Left colon (tissue), 2 donors: ENCODE measurements at regions not wholly inside any gene's neighbourhood (a gene's known extent, or its start where the extent isn't known, plus 50 kb on each side); places are given as distances from the start of the nearest gene placed in this dataset.
A peak's percentile ranks its signal among the peaks of the same experiment; 100 is the strongest.
"Not testable (repeated sequence)": the region's sequence is repeated elsewhere in the genome, so short reads cannot be mapped to it uniquely, and the experiment has no call there.

ENCODE experiments used
- ATAC-seq: fragments of 200-7000 bp; cut with Tn5 transposase; one replicate; pipeline ENCODE4 v1.9.1; 2020; ENCODE audit warnings: mild to moderate bottlenecking, moderate library complexity
- DNase-seq, 2 donors: peaks; one replicate each; pipeline ENCODE4 v3.0.0-alpha.2; 2020
- intact Hi-C, 2 donors: fragments of 100-400 bp; cut with DNase I in 1 of 2; cut with micrococcal nuclease in 1 of 2; formaldehyde crosslinking; loops; one replicate each; pipeline versions ENCODE4 v1.11.2 to v1.14.0; 2022; cut with DNase I, micrococcal nuclease
- donor health status: DM: no; HTN: no; CAD: no.
- donor health status: DM: yes; HTN: yes; CAD: no.

DNA sequence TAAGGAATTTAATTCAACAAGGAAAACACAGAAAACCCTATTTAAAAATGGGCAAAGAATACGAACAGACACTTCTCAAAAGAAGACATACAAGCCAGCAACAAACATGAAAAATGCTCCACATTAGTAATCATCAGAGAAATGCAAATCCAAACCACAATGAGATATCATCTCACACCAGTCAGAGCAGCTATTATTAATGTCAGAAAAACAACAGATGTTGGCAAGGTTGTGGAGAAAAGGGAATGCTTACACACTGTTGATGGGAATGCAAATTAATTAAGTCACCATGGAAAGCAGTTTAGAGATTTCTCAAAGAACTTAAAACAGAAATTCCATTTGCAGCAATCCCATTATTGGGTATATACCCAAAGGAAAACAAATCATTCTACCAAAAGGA, 55.2 kb downstream of the GCC1 start:
- ATAC-seq (no peak), DNase-seq (no peak)
- intact Hi-C loops: no loop called here

DNA sequence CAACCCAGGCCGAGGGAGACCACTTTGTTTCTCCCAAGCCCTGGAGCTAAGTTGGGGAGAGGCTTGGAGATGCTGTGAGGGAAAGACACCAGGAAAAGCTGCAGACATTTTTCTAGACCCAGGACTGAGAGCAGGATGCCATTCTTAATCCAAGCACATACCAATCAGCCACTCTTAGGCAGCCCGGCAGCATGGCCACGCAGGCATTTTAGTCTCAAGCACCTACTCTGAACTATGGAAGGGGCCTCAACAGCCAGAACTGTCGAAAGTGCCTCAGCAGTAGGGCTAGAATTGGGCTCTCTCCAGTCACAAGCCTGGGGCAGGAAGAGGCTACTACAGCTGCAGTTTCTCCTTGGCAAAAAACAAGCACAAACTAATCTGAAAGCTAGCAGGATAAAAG, 57.8 kb downstream of the GCC1 start:
- intact Hi-C loops: no loop called here
- DNase-seq (no peak), ATAC-seq (no peak)

DNA sequence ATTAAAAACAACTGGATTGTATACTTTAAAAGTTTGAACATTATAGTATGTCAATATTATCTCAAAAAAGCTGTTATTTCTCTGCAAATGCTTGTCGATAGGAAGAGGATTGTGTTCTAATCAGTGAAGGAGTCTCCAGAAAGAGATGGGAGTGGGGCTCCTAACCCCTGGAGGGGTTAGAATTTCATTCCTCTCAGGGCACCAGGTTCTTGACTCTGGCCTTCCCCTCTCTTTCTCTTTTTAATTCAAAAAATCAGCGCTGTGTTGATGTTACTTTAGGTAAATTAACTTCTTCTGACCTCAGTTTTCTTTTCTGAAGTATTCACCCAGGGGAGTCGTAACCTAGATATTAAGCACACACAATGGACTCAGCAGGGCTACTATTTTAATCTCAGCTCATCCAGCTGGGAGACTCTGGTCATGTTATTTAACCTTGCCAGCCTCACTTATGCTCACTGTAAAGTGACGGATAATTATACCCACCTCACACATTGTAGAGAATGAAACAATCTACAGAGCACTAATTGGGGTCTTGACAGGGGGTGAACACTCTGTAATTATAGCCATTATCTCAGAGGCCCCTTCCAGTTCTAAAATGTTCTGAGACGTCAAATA, 59.4 kb downstream of the GCC1 start:
- ATAC-seq (no peak), DNase-seq (no peak)
- intact Hi-C loops: no loop called here

- ATAC-seq: no peak
- intact Hi-C loops: no loop called here
Observed at GRCh38 chr7:127516320-127516719, 69.1 kb downstream of the GCC1 start.

GRCh38 chr7:127514499-127514898, 70.9 kb downstream of the GCC1 start:
- DNase-seq (no peak), ATAC-seq (peak; percentile 63)
- intact Hi-C loops: no loop called here

More at GRCh38 chr7:127516320-127516719, 69.1 kb downstream of the GCC1 start:
- DNase-seq: no peak

- DNase-seq (no peak), ATAC-seq (no peak)
- intact Hi-C loops: no loop called here
Observed at GRCh38 chr7:127513311-127513710, 72.1 kb downstream of the GCC1 start.

DNA sequence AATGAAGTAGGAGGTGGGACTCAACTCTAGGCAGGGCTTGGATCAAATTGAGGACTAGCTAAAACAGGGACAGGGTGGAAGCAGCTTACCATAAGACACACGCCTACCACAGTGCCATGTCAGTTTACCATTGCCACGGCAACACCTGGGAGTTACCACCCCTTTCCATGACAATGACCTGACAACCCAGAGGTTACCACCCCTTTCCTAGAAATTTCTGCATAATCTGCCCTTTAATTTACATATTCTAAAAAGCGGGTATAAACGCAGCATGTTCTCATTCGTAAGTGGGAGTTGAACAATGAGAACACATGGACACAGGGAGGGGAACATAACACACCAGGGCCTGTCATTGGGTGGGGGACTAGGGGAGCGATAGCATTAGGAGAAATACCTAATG, 72.7 kb downstream of the GCC1 start:
- ATAC-seq (no peak), DNase-seq (no peak)
- intact Hi-C loops: no loop called here

DNA sequence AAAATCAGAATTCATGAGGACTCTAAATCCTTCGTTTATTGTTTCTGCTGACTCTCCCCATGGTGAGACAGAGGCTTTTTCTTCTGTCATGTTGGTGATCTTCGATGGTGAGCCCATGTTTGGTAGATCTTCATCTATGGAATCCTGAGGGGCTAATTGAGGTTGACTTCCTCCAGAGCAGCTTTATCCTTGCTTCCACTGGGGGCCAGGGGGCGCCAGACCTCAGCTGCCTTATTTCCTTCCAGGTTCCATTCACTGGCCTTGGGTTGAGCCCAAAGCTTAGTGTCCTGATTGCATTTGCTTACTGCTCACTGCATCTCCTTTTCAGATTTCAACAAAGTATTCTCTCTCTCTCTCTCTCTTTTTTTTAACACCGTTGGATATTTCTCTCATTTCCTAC, 80.7 kb downstream of the GCC1 start:
- ATAC-seq (no peak), DNase-seq (peak in 1 of 2 donors; percentile 17)
- intact Hi-C loops: no loop called here

GRCh38 chr7:127501817-127502216, 83.6 kb downstream of the GCC1 start:
- intact Hi-C loops: no loop called here
- ATAC-seq (no peak), DNase-seq (no peak)

GRCh38 chr7:127487381-127487780, 94.9 kb upstream of the ZNF800 start:
- ATAC-seq (no peak), DNase-seq (no peak)
- intact Hi-C loops: no loop called here

- no peak for ATAC-seq
- intact Hi-C loops: no loop called here
- DNase-seq: no peak
Observed at GRCh38 chr7:127486654-127487053, 94.1 kb upstream of the ZNF800 start.

DNA sequence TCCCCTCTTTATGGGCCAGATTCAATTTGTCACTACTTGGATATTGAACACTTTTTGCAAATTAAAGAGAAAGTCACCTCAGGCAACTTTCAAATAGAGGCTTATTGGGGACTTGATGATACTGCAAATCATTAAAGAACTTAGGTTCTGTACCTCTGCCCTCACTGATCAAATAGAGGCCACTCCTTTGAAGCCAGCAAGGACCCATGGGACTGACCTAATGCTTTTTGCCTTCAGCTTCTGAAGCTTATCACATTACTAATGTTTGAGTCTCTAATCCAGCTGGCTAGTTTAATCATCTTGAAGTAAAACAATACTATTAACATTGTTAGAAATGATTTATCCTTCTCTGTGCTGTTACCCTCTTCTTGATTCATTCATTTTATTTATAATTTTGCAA, 93.0 kb upstream of the ZNF800 start:
- intact Hi-C loops: no loop called here
- no peak for DNase-seq
- ATAC-seq: no peak

DNA sequence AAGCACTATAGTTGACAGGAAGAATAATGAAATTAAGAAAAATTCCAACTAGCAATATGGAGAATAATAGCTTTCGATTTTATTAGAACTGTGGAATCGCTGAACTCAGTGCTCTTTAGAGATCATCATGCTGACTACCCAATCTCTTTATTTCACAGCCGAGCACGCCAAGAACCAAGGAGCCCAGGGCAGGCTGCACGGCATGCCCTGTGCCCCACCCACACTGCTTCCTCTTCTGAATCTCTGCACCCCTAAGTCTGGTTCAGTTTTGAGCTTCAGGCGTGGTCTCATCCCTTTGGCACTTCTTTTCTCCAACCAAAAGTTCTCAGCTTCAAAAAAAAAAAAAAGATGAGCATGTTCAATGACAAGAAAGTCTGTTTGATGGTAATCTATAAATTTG, 92.4 kb upstream of the ZNF800 start:
- intact Hi-C loops: no loop called here
- ATAC-seq (no peak), DNase-seq (no peak)

DNA sequence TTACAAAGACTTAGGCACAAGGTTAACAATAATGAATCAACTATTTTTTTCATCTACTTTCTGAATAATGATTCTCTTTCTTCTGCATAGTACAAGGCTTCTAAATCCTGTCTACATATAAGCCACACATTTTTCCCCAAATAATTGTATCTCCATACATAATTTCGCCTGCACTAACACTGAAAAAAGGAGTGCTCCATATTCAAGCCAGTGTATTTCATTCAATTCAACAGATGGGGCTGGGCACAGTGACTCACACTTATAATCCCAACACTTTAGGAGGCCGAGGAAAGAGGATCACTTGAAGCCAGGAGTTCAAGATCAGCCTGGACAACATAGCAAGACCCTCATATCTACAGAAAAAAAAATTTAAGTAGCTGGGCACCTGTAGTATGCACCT, 86.0 kb upstream of the ZNF800 start:
- intact Hi-C loops: no loop called here
- no peak for ATAC-seq
- DNase-seq: no peak

GRCh38 chr7:127478024-127478355, 85.5 kb upstream of the ZNF800 start:
- intact Hi-C loops: no loop called here
- no peak for ATAC-seq
- no peak for DNase-seq

- ATAC-seq: no peak
- DNase-seq: no peak
Observed at GRCh38 chr7:127477295-127478023, 85.0 kb upstream of the ZNF800 start.

GRCh38 chr7:127476618-127477017, 84.1 kb upstream of the ZNF800 start:
- DNase-seq (no peak), ATAC-seq (no peak)
- intact Hi-C loops: no loop called here

More at GRCh38 chr7:127477295-127478023, 85.0 kb upstream of the ZNF800 start:
- intact Hi-C loops: no loop called here

GRCh38 chr7:127474457-127474856, 81.9 kb upstream of the ZNF800 start:
- intact Hi-C loops: no loop called here
- DNase-seq (no peak), ATAC-seq (no peak)

DNA sequence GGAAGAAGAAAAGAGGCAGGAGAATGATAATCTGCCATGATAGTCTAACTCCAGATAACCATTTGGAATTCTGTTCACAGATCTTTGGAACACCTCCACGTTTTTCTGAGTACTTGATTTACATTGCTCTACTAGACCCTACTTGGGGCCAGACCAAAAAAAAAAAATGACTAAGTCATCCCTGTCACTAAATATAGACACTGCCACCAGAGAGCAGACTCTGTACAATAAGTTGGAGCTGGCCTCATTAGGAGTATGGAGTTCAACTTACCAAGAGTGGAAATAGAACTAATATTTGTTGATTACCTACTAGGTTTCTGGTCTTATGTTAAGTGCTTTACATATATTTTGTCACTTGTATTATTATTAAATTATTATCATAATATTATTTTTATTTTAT, 80.9 kb upstream of the ZNF800 start:
- no peak for DNase-seq
- intact Hi-C loops: no loop called here
- ATAC-seq: no peak

- DNase-seq (no peak), ATAC-seq (no peak)
- intact Hi-C loops: no loop called here
Observed at GRCh38 chr7:127460077-127460476, 67.6 kb upstream of the ZNF800 start.

GRCh38 chr7:127451258-127451657, 58.8 kb upstream of the ZNF800 start:
- ATAC-seq, DNase-seq, intact Hi-C loops: not testable (repeated sequence)
